ENCODE measurements at regions not wholly inside any gene's neighbourhood (a gene's known extent, or its start where the extent isn't known, plus 50 kb on each side); places are given as distances from the start of the nearest gene placed in this dataset.

DNA sequence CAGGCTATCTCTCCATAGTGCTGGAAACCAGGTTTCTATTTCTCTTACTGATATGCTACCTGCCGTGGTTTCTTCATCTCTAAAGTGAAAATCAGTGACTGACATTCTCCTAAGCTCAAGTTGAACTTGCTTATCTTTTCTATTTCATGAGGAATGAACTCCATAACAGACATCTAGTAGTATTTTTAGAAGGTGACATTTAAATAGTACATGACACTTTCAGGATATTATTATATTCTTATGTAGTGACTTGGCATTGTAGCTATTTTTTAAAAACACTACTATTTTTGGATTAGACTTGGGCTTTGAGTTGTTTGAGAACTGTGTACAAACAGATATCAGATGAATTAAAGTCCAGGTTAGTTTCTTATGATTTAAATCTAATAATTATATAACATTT is 1381.8 kb downstream of the DSC3 start:
- Histone ChIP-seq H3K56ac (replicated peaks; ENCODE audit: insufficient read length, low read depth, low read length) (no peak overlapping the region), H3K4ac (replicated peaks; ENCODE audit: insufficient read length, low read depth, low read length) (no peak overlapping the region), H2BK20ac (ENCODE audit: low read length) (no peak overlapping the region), H3K27me3 (replicated peaks in 1 of 4; ENCODE audit: control insufficient read depth in 3 of 4, extremely low read depth in 1 of 4, insufficient read depth in 3 of 4, low read length in 3 of 4) (no peaks in the 10 kb centered on the region), H3K27ac (ENCODE audit: low read depth, low read length) (no peak overlapping the region), H4K91ac (replicated peaks; ENCODE audit: insufficient read length, low read length) (no peak overlapping the region), H2BK12ac (ENCODE audit: low read depth, low read length) (no peak overlapping the region), H4K5ac (ENCODE audit: insufficient read length, low read depth, low read length) (no peak overlapping the region), H4K20me1 (replicated peaks in 1 of 2; ENCODE audit: control insufficient read depth in 1 of 2, insufficient read depth in 2 of 2, low read length in 2 of 2) (no peaks in the 10 kb centered on the region), H2BK5ac (ENCODE audit: low read depth, low read length) (no peak overlapping the region), H3K9me3 (ENCODE audit: insufficient read depth in 2 of 2, low read depth in 1 of 2, low read length in 1 of 2) (no peaks in the 10 kb centered on the region), H3K79me2 (ENCODE audit: control insufficient read depth in 1 of 2, insufficient read depth in 2 of 2, low read length in 2 of 2) (no peaks in the 10 kb centered on the region), H3K23me2 (ENCODE audit: low read depth, low read length) (no peaks in the 10 kb centered on the region; the same call in 1 of the 2 replicates), H3K23ac (ENCODE audit: insufficient read length) (no peak overlapping the region), H3K4me1 (replicated peaks in 1 of 4; ENCODE audit: control insufficient read depth in 3 of 4, insufficient read depth in 4 of 4, low read length in 3 of 4) (no peaks in the 10 kb centered on the region), H2AFZ (ENCODE audit: low read length) (no peak overlapping the region), H2BK15ac (ENCODE audit: low read length) (no peak overlapping the region), H3K14ac (ENCODE audit: insufficient read length) (no peak overlapping the region), H2BK120ac (replicated peaks; ENCODE audit: low read depth, low read length) (no peak overlapping the region), H3K4me2 (ENCODE audit: insufficient read depth in 1 of 2, low read depth in 2 of 2, low read length in 2 of 2) (no peak overlapping the region), H3K4me3 (ENCODE audit: extremely low read depth in 1 of 4, insufficient read depth in 2 of 4, low read depth in 3 of 4, low read length in 4 of 4) (no peak overlapping the region), H3K36me3 (ENCODE audit: control insufficient read depth in 2 of 4, insufficient read depth in 4 of 4, low read length in 3 of 4) (no peaks in the 10 kb centered on the region), H3K79me1 (ENCODE audit: low read depth, low read length) (no peaks in the 10 kb centered on the region), H4K8ac (ENCODE audit: extremely low read depth, insufficient read depth, low read length) (no peak overlapping the region), H3K9ac (replicated peaks in 1 of 4; ENCODE audit: extremely low read depth in 1 of 4, low read depth in 3 of 4, low read length in 3 of 4) (no peak overlapping the region), H2AK5ac (ENCODE audit: low read depth, low read length) (no peak overlapping the region), H3K18ac (ENCODE audit: extremely low read depth, low read length) (no peak overlapping the region)
- 90% methylated on average over 1 of the region's 1 CpG; no CpG with 5 or more reads in 1 of the 2 experiments for WGBS, 2 experiments (ENCODE audit: extremely low coverage in 1 of 2, insufficient coverage in 1 of 2, insufficient read length in 1 of 2, insufficient replicate concordance in 2 of 2, low coverage in 1 of 2, low lambda C conversion rate in 2 of 2, missing lambda C conversion rate in 1 of 2)
- no peak for DNase-seq (ENCODE audit: low read depth in 1 of 2, low spot score in 2 of 2)
- CTCF ChIA-PET (ENCODE audit: partially characterized antibody), result interaction anchor here (0.6 kb wide), 1 partner anchor 12 kb away, joined by 3 read pairs; no protein-coding TSS in a partner anchor
- POLR2A ChIA-PET (ENCODE audit: partially characterized antibody), result no interaction called here
- no peak for FAIRE-seq
- TF ChIP-seq RAD21 (IDR thresholded peaks at IDR 0.05 in 1 of 2, conservative IDR thresholded peaks at IDR 0.05 in 1 of 2; ENCODE audit: low read depth in 2 of 2, low read length in 2 of 2) (no peak), RBBP5 (IDR thresholded peaks at IDR 0.05; ENCODE audit: borderline replicate concordance, low read depth, low read length) (no peak)
